Caki2 (cell line): ENCODE measurements at regions not wholly inside any gene's neighbourhood (a gene's known extent, or its start where the extent isn't known, plus 50 kb on each side); places are given as distances from the start of the nearest gene placed in this dataset.

ENCODE experiments used
- DNase-seq: peaks from one replicate; pipeline ENCODE4 v3.0.0-alpha.2; 2015; ENCODE audit warnings: low read depth
- in situ Hi-C: cut with HindIII; loops from 2 replicates; pipeline ENCODE4 v1.10.0; 2016; ENCODE audit warnings: low sequenced_read_pairs, low pct_unique_long_range_greater_than_20kb, mixed read lengths

GRCh38 chr6:105795913-105796517, 290.1 kb upstream of the PRDM1 start:
- peak; percentile 59 for DNase-seq

GRCh38 chr6:105795366-105795765, 290.8 kb upstream of the PRDM1 start:
- no peak for DNase-seq
- in situ Hi-C loops: no loop called here

More at GRCh38 chr6:105795913-105796517, 290.1 kb upstream of the PRDM1 start:
- in situ Hi-C loops: no loop called here

DNA sequence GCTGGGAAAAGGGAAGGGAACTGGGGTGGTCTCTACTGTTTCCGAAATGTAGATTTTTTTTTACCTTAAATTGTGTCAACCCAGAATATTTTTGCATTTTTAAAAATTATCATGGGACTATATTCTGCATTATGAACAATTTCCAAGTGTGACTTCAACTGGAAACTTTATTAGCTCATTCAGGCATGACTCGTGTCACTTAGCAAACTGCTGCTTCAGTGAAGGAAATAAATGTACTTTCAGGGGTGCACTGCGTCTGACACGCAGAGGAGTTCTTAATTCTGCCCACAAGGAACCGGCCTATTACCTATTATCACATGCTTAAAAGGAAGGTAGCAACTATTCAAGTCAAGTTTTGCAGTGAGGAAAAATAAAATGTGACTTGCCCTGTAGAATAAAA, 291.3 kb upstream of the PRDM1 start:
- in situ Hi-C loops: no loop called here
- no peak for DNase-seq

- in situ Hi-C loops: no loop called here
- no peak for DNase-seq
Observed at GRCh38 chr6:105794239-105794638, 291.9 kb upstream of the PRDM1 start.

- DNase-seq: no peak
- in situ Hi-C loops: no loop called here
Observed at GRCh38 chr6:105793130-105793529, 293.0 kb upstream of the PRDM1 start.

GRCh38 chr6:105791583-105792318, 294.4 kb upstream of the PRDM1 start:
- no peak for DNase-seq
- in situ Hi-C loops: no loop called here

DNA sequence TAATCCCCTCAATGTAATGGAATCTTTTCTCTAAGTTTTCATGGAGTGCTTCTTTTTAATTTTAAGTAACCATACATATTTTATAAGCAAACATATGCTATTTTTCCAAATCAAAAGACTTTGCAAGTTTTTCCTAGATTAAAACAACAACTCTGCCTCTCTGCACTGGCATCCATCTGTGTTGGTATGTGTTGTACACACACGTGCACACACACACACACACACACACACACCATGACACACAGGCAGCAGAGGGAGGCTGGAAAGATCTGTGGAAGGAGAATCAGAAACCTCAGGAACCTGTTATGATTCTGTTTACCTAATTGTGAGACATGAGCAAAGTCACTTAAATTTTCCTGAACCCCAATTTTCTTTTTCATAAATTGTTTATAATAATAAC, 295.0 kb upstream of the PRDM1 start:
- in situ Hi-C loops: no loop called here
- DNase-seq: no peak

GRCh38 chr6:105790635-105791034, 295.5 kb upstream of the PRDM1 start:
- in situ Hi-C loops: no loop called here
- DNase-seq: no peak

DNA sequence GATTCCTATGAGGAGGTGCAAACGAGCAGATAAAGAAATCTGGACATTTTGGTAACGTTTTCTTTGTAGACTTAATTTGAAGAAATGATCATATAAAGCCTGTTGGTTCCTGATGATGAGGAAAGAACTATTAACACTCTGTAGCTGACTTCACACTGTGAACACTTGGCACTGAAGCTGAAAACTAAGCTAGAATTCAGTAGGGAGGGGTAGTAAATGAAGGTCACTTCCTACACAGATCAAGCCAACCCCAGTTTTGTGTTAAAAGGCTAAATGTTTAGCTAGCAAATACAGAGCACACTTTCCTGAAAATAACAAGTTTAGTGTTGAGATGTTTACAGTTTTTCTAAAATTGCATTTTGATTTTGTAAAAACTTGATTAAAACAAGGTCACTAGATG, 296.2 kb upstream of the PRDM1 start:
- DNase-seq: no peak

GRCh38 chr6:105787747-105788146, 298.4 kb upstream of the PRDM1 start:
- in situ Hi-C loops: no loop called here
- no peak for DNase-seq

More for the DNA sequence above, 296.2 kb upstream of the PRDM1 start:
- in situ Hi-C loops: no loop called here

GRCh38 chr6:105786890-105787655, 299.1 kb upstream of the PRDM1 start:
- in situ Hi-C loops: no loop called here
- no peak for DNase-seq

DNA sequence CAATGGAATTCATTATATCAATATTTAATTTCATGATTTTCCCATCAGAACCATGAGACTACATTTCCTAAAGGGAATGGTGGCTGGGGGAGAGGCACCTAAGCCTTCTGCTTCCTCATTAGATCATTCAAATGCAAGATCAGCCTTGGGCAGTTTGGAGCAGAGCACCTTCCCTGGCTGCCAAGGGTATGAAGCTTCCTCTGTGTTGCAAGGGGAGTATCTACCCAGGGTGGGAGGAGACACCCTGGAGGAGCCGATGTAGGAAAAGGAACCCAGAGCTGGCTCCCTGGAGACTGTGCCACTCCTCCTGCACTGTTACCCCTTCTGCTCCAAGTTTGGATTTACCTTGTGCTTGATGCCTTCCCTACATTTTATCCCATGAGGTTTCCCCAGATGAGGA, 299.7 kb upstream of the PRDM1 start:
- no peak for DNase-seq
- in situ Hi-C loops: no loop called here

DNA sequence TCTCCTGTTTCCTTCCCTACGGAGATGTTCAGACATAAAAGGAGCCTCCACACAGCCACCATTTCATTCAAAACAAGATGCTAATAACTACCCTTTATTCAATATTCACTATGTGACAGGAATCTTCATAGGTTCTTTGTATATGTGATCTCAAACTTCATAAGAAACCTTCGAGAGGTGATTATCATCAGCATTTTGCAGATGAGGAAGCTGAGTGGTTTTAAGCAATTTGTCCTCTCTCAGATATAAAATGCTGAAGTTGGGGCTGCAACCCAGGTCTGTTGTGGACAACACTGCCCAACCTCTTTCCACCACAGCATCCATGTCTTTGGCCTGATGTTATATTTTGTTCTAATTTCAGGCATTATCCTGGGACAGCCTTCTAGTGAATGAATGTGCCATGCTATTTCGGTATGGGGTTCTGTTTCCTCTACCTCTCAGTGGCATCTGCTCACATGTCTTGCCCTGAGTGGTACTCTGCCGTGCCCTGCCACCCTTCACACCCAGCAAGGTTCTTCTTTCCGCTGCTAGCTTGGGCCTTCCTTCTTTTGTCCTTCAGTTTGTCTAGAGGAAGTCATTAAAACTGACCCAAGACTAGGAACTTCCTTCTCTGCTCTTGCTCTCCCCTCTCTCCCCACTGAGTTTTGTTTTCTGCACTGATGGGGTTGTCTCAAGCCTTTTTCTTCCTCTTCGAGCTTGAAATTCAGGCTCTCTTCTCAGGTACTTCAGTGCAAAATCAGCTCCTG, 300.9 kb upstream of the PRDM1 start:
- DNase-seq: no peak
- in situ Hi-C loops: no loop called here

DNA sequence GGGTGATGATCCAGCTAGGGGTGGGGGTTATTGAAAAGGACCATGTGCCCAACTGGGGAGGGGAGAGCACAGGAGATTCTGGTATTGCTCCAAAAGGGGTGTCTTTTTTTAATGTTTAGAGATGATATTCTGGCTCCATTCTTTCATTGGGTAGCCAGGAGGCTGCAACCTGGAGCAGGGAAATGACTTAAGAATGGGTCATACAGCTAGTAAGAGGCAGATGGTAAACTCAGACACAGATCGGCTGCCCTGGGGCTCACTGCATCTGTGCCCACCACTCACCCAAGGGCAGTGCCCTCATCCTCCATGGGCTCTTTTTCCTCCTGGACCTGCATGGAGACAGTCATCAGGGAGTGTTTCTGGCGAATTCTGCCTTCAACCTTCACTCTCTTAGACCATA, 302.0 kb upstream of the PRDM1 start:
- in situ Hi-C loops: no loop called here
- no peak for DNase-seq

DNA sequence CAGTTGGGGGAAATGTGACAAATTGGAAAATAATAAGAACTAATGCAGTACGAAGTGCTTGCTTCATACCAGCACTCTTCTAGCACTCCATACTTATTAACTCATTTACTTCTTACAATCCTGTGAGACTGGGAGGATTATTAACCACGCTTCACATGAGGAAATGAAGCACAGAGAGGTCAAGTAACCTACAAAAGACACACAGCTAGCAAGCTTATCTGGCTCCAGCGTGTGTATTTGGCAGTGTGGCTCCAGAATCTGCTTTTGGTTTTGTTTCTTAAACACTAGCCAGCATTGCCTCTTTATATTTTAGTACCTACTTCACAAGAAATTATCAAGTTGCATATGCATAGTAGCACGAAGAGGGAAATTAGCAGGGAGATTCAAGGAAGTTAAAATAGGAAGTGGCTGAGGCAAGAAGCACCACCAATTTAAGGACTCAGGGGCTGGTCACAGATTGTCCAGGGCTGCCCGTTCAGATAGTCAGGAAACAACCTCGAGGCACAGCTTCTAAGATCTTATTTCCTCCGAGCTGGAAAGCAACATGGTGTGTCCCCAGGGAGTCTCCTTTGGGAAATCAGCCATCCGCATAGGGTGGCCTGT, 302.7 kb upstream of the PRDM1 start:
- DNase-seq: no peak
- in situ Hi-C loops: no loop called here

- no peak for DNase-seq
- in situ Hi-C loops: no loop called here
Observed at GRCh38 chr6:105781915-105782314, 304.2 kb upstream of the PRDM1 start.

GRCh38 chr6:105781248-105781647, 304.9 kb upstream of the PRDM1 start:
- in situ Hi-C loops: no loop called here
- no peak for DNase-seq

GRCh38 chr6:105780146-105780860, 305.8 kb upstream of the PRDM1 start:
- DNase-seq: no peak
- in situ Hi-C loops: no loop called here
